ENCODE measurements at regions not wholly inside any gene's neighbourhood (a gene's known extent, or its start where the extent isn't known, plus 50 kb on each side); places are given as distances from the start of the nearest gene placed in this dataset.
"Not testable (repeated sequence)": the region's sequence is repeated elsewhere in the genome, so short reads cannot be mapped to it uniquely, and the experiment has no call there.

GRCh38 chr2:236353594-236353942 is 89.4 kb upstream of the ASB18 start:
- no peak for TF ChIP-seq CTCF (IDR thresholded peaks at IDR 0.05; ENCODE audit: unreplicated experiment)
- Mint-ChIP-seq H3K27ac (no peak overlapping the region), H3K4me3 (ENCODE audit: low read depth) (no peak overlapping the region), H3K36me3 (ENCODE audit: insufficient read depth) (no peaks in the 10 kb centered on the region), H3K9me3 (ENCODE audit: low read depth) (no peaks in the 10 kb centered on the region), H3K4me1 (ENCODE audit: low read depth) (no peaks in the 10 kb centered on the region), H3K27me3 (no peaks in the 10 kb centered on the region)
- no peak for DNase-seq (ENCODE audit: low spot score, unreplicated experiment)

DNA sequence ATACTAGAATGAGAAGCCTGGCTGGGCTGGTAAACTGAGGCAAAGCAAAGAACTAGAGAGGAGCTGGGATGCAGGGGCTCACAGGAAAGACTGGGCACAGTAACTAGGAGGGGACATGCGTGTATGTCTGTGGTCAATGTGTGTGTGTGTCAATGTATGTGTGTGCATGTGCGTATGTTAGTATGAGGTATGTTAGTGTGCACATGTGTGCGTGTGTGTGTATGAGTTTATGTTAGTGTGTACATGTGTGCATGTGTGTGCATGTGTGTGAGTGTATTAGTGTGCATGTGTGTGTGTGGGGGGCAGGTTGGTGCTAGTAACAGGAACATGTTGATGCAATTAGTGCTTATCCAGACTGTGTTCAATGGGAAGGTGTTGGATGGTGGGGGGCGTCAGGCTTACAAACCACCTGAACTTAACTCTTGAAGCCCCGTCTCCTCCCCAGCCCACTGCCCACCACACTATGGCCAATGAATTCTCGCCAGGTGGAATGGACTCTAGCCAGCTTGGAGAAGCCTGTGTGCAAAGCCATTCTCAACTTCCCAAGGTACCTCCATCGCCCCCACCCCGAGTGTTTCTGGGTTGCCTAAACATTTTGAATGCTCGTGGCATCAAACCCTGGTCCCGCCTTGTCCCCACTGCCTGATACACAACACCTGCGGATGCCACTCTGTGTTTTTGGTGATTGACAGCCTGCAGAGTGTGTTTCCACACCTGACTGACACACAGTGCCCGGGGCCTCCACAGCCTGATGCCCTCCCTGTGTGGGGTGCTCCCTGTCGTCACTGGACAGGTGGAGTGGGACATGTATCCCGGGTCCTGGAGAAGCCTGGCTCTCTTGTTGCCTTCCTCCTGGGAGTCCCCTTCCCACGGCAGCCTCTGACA is 90.1 kb upstream of the ASB18 start:
- H3K9me3 Mint-ChIP-seq (ENCODE audit: low read depth): no peaks in the 10 kb centered on the region
- no peak overlapping the region for H3K27ac Mint-ChIP-seq
- no peaks in the 10 kb centered on the region for H3K27me3 Mint-ChIP-seq

GRCh38 chr2:236354973-236355595 is 90.9 kb upstream of the ASB18 start:
- peak overlapping the region; percentile 89 for H3K27ac Mint-ChIP-seq
- H3K9me3 Mint-ChIP-seq (ENCODE audit: low read depth): no peaks in the 10 kb centered on the region
- TF ChIP-seq CTCF (IDR thresholded peaks at IDR 0.05; ENCODE audit: unreplicated experiment): no peak
- H3K27me3 Mint-ChIP-seq: no peaks in the 10 kb centered on the region
- no peak overlapping the region for H3K4me3 Mint-ChIP-seq (ENCODE audit: low read depth)
- H3K36me3 Mint-ChIP-seq (ENCODE audit: insufficient read depth): no peaks in the 10 kb centered on the region
- H3K4me1 Mint-ChIP-seq (ENCODE audit: low read depth): peaks cover 7% of the 10 kb centered on the region
- no peak for DNase-seq (ENCODE audit: low spot score, unreplicated experiment)

More for the DNA sequence above, 90.1 kb upstream of the ASB18 start:
- TF ChIP-seq CTCF (IDR thresholded peaks at IDR 0.05; ENCODE audit: unreplicated experiment): no peak
- no peaks in the 10 kb centered on the region for H3K36me3 Mint-ChIP-seq (ENCODE audit: insufficient read depth)
- H3K4me1 Mint-ChIP-seq (ENCODE audit: low read depth): peaks cover 2% of the 10 kb centered on the region
- H3K4me3 Mint-ChIP-seq (ENCODE audit: low read depth): no peak overlapping the region
- DNase-seq (ENCODE audit: low spot score, unreplicated experiment): no peak

- TF ChIP-seq CTCF (IDR thresholded peaks at IDR 0.05; ENCODE audit: unreplicated experiment): no peak
- no peak overlapping the region for H3K4me3 Mint-ChIP-seq (ENCODE audit: low read depth)
- H3K9me3 Mint-ChIP-seq (ENCODE audit: low read depth): no peaks in the 10 kb centered on the region
- H3K27ac Mint-ChIP-seq: peak overlapping the region; percentile 89
- peaks cover under 1% of the 10 kb centered on the region for H3K36me3 Mint-ChIP-seq (ENCODE audit: insufficient read depth)
- H3K27me3 Mint-ChIP-seq: peaks cover 1% of the 10 kb centered on the region
- peaks cover 7% of the 10 kb centered on the region for H3K4me1 Mint-ChIP-seq (ENCODE audit: low read depth)
- no peak for DNase-seq (ENCODE audit: low spot score, unreplicated experiment)
Observed at GRCh38 chr2:236355911-236356310, 91.7 kb upstream of the ASB18 start.

GRCh38 chr2:236356321-236356720 is 92.1 kb upstream of the ASB18 start:
- H3K4me1 Mint-ChIP-seq (ENCODE audit: low read depth); H3K36me3 Mint-ChIP-seq (ENCODE audit: insufficient read depth); H3K27me3 Mint-ChIP-seq; H3K27ac Mint-ChIP-seq; H3K9me3 Mint-ChIP-seq (ENCODE audit: low read depth); DNase-seq (ENCODE audit: low spot score, unreplicated experiment); H3K4me3 Mint-ChIP-seq (ENCODE audit: low read depth): not testable (repeated sequence)

GRCh38 chr2:236358482-236358881 is 94.3 kb upstream of the ASB18 start:
- DNase-seq (ENCODE audit: low spot score, unreplicated experiment); H3K4me3 Mint-ChIP-seq (ENCODE audit: low read depth): not testable (repeated sequence)

More at GRCh38 chr2:236358482-236358881, 94.3 kb upstream of the ASB18 start:
- H3K36me3 Mint-ChIP-seq (ENCODE audit: insufficient read depth); H3K27ac Mint-ChIP-seq; H3K4me1 Mint-ChIP-seq (ENCODE audit: low read depth); H3K9me3 Mint-ChIP-seq (ENCODE audit: low read depth): not testable (repeated sequence)
- H3K27me3 Mint-ChIP-seq: peaks cover 15% of the 10 kb centered on the region
